ENCODE measurements at regions not wholly inside any gene's neighbourhood (a gene's known extent, or its start where the extent isn't known, plus 50 kb on each side); places are given as distances from the start of the nearest gene placed in this dataset.
A peak's percentile ranks its signal among the peaks of the same experiment; 100 is the strongest.

DNA sequence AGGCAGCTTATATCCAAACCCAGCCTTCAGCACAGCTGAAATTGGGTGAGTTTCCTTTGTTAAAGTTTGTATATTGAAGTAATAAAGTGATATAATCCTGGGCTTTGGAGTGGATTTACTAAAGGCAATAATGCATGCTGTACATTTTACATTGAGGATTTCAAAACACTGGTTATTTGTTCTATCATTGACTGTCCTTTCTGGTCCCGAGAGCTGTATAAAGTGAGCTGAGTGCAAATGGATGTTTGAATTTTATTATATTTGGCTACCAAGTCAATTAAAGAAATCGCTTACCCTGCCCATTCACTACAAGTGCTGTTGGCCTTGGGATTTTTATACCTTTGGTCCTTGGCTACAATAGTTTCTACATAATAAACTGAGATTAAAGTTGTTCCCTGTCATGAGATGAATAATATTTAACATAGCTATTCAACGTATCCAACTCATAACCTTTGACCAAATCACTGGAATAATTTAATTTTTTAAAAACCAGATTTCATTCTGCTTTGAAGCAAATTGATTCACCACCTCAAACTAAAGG lies 207.9 kb downstream of the KLF5 start:
- ATAC-seq (no peak), DNase-seq (no peak)
- intact Hi-C loops (cut with DNase I) = no loop called here

DNA sequence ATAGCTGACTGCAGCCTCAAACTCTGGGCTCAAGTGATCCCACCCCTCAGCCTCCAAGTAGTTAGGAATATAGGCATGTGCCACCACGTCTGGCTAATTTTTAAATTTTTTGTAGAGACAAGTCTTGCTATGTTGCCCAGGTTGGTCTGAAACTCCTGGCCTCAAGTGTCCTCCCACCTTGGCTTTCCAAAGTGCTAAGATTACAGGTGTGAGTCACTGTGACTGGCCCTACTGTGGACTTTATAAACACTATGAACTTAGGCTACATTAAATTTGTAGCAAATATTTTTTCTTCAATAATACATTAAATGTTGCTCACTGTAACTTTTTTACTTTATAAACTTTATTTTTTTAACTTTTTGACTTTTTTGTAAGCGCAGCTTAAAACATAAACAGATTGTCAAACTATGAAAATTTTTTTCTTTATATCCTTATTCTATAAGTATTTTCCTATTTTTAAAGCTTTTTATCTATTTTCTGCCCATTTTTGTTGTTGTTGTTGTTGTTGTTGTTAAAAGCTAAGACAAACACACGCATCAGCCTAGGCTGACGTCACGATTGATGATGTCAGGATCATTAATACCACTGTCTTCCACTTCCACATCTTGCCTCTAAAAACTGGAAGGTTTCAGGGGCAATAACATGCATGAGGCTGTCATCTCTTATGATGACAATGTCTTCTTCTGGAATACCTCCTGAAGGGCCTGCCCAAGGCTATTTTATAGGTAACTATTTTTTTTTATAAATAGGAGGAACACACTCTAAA lies 204.2 kb downstream of the KLF5 start:
- ATAC-seq (no peak), DNase-seq (no peak)
- intact Hi-C loops (cut with DNase I) = no loop called here

GRCh38 chr13:73261739-73262216 lies 203.0 kb downstream of the KLF5 start:
- ATAC-seq (no peak), DNase-seq (no peak)
- intact Hi-C loops (cut with DNase I) = no loop called here

GRCh38 chr13:73259061-73260017 lies 200.5 kb downstream of the KLF5 start:
- DNase-seq = no peak
- peak in 1 of 2 donors; percentile 56 for ATAC-seq
- intact Hi-C loops (cut with DNase I) = no loop called here

- ATAC-seq (no peak), DNase-seq (no peak)
- intact Hi-C loops (cut with DNase I) = no loop called here
Observed at GRCh38 chr13:73258406-73258805, 199.6 kb downstream of the KLF5 start.

DNA sequence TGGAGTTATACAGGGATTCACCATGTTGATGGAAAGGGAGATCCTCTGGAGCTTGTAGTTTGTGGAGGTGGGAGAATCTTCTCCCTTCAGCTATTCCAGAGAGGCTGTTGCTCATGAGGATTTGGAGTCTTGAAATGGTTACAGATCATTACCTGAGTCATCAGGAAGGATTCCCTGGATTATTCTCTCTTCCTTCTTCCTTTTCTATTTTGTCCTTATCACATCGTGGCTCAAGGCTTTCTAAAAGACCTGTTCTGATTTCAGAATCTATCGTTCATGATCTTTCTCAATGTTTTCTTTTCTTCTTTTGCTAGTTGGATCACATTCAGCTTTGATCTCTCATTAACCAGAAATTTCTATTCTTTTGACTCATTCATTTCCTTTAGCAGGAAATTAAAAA lies 196.0 kb downstream of the KLF5 start:
- DNase-seq (no peak), ATAC-seq (no peak)
- intact Hi-C loops (cut with DNase I) = no loop called here

DNA sequence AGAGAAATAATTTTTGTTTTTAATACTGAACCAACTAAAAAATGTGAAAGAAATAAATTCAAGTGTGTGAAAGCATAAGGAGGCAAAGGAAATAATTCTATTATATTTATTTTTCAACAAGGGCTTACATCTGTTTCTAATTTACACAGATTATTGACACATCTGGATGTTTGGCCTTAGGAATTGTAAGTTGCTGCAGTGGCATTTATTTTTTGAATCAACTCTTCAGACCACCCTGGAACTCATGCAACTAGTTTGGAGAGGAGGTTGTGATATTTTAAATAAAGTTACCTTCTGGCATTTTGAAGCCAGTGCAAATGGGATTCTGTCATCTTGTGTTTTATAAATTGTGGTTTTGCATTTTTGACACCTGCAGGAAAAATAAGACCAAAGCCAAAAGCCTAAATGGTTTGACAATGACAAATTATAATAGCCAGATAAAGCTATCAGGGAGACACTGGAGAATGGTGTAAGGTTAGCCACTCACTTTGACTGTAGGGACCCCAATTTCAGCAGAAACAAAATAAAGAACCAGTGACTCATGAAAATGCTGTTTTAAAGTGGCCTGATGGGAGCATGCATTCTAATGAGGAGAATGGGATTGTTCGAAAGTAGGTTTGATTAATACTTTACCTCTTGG lies 192.9 kb downstream of the KLF5 start:
- intact Hi-C loops (cut with DNase I) = no loop called here
- ATAC-seq (no peak), DNase-seq (no peak)

- no peak for ATAC-seq
- intact Hi-C loops (cut with DNase I) = no loop called here
Observed at GRCh38 chr13:73250061-73250460, 191.3 kb downstream of the KLF5 start.

GRCh38 chr13:73248711-73249580 lies 190.1 kb downstream of the KLF5 start:
- DNase-seq (no peak), ATAC-seq (peak in 1 of 2 donors; percentile 33)
- intact Hi-C loops (cut with DNase I) = no loop called here

More at GRCh38 chr13:73250061-73250460, 191.3 kb downstream of the KLF5 start:
- no peak for DNase-seq

DNA sequence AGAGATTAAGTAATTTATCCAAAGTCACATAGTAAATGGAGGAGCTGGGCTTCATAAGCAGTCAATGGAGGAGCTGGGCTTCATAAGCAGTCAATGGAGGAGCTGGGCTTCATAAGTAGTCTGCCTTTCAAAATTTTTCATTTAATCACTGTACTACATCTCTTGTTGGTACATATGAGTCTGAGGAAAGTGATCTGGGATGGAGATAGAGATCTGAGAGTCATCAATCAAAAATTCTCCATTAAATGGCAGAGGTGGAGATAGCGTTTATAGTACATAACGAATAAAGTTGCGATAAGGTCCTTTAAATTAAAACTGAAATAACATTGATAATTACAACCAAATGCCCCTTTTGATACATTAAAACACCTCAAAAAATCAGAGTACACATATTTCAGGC lies 189.3 kb downstream of the KLF5 start:
- DNase-seq (no peak), ATAC-seq (no peak)
- intact Hi-C loops (cut with DNase I) = no loop called here

DNA sequence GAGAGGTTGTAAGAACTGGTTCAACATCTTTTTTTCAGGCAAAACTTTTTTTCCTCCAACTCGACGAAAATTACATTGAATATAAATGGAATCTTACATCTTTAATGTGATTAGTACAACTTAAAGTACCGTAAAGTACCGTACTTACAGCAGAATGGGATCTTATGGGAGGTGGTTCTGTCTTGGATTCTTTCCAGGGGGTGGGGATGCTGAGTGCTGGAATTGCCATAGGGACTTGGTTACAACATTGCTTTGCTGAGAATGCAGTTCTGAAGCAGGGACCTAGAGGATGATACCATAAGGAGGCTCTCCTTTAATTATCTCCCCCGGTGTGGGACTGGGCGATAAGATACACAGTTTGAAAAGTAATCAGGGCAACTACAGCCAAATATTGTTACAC lies 186.4 kb downstream of the KLF5 start:
- DNase-seq = no peak
- no peak for ATAC-seq
- intact Hi-C loops (cut with DNase I) = no loop called here

- intact Hi-C loops (cut with DNase I) = no loop called here
- no peak for ATAC-seq
- DNase-seq = no peak
Observed at GRCh38 chr13:73244467-73244866, 185.7 kb downstream of the KLF5 start.

DNA sequence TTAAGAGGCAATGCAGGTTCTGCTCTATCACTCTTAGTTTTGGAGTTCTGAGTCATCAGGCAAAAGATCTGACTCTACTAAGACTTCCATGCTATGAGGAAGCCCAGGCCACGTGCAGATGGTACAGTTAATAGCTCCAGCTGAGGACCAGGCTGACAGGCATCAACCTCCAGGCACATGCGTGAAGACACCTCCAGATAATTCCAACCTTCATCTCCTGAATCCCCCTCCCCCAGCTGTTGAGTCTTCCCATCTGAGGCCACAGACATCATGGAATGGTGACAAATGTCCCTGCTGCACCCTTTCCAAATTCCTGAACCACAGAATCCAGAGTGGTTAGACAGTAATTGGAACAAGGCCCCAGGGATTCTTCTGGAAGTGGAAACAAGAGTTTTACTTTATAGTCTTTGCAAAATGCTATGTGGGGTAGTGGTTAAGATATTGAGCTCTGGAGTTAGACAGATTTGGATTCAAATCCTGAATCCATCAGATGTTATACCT lies 183.8 kb downstream of the KLF5 start:
- ATAC-seq = no peak
- intact Hi-C loops (cut with DNase I) = no loop called here
- no peak for DNase-seq

DNA sequence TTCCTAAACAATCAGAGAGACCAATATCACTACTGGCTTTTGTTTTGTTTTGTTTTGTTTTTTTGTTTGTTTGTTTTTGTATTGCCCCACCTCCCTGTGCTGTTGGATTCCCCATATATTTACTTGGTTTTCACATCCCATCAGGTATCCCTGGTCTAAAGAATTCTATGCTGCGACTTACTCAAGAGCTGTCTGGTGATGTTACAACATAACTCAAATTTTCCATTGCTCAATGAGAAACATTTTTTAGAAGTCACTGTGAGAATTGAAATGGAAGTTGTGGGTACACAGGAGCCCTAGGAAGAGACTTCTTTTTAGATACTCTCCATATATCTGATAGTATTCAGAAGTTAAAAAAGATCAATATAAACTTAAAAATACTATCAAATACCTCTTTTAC lies 181.4 kb downstream of the KLF5 start:
- intact Hi-C loops (cut with DNase I) = no loop called here
- ATAC-seq (no peak), DNase-seq (no peak)

DNA sequence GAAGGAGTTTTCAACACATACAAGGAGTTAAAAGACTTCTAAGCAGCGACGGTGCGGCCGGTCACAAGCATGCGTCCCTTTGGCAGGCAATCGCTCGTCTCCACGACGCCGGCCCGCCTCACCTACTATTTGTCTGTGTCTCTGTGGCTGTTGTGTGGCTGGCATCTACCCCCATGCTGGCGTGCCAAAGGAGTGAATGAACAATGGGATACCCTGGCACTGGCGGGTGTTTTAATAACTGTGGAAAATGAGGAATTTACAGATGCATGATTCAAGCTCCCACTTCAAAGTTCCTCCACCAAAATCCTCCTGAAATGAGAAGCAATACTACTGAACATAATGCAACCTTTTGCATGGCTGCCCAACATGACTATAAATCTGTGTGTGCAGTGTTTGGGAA lies 176.6 kb downstream of the KLF5 start:
- intact Hi-C loops (cut with DNase I) = no loop called here
- DNase-seq (no peak), ATAC-seq (no peak)

- DNase-seq = no peak
Observed at GRCh38 chr13:73231471-73231870, 172.7 kb downstream of the KLF5 start.

GRCh38 chr13:73230716-73231115 lies 171.9 kb downstream of the KLF5 start:
- DNase-seq (no peak), ATAC-seq (no peak)
- intact Hi-C loops (cut with DNase I) = no loop called here

More at GRCh38 chr13:73231471-73231870, 172.7 kb downstream of the KLF5 start:
- intact Hi-C loops (cut with DNase I) = no loop called here
- ATAC-seq = no peak

DNA sequence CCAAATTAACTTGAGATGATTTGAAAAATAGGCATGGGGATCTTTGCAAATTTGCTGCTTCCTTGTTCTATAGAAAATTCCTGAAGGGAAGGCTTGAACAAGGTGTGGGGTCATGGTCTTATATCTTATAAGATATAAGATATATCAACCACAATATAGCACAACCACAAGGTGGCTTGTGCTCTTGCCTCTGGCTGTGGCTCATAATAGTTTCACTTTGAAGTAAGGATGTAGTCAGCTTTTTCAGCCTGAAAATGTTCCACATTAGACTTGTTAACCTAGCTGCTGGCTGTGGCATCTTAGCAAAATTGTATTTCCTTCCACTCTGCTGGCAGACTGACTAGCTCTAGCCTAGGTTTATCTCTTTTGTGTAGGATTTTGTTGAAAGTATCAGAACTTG lies 169.7 kb downstream of the KLF5 start:
- intact Hi-C loops (cut with DNase I) = no loop called here
- no peak for DNase-seq
- no peak for ATAC-seq
